ENCODE measurements at regions not wholly inside any gene's neighbourhood (a gene's known extent, or its start where the extent isn't known, plus 50 kb on each side); places are given as distances from the start of the nearest gene placed in this dataset.
"Not testable (repeated sequence)": the region's sequence is repeated elsewhere in the genome, so short reads cannot be mapped to it uniquely, and the experiment has no call there.

- no peak for DNase-seq (ENCODE audit: low read depth in 2 of 2)
Observed at GRCh38 chr12:127934409-127934808, 332.6 kb upstream of the TMEM132C start.

- DNase-seq (ENCODE audit: low read depth in 2 of 2): no peak
Observed at GRCh38 chr12:127936463-127936862, 330.5 kb upstream of the TMEM132C start.

GRCh38 chr12:127941332-127941731, 325.6 kb upstream of the TMEM132C start:
- DNase-seq (ENCODE audit: low read depth in 2 of 2): no peak

- DNase-seq (ENCODE audit: low read depth in 2 of 2): no peak
Observed at GRCh38 chr12:127942981-127943380, 324.0 kb upstream of the TMEM132C start.

GRCh38 chr12:127943481-127944210, 323.3 kb upstream of the TMEM132C start:
- no peak for DNase-seq (ENCODE audit: low read depth in 2 of 2)

- no peak for DNase-seq (ENCODE audit: low read depth in 2 of 2)
Observed at GRCh38 chr12:127944211-127944899, 322.6 kb upstream of the TMEM132C start.

GRCh38 chr12:127957001-127957660, 309.8 kb upstream of the TMEM132C start:
- no peak for DNase-seq (ENCODE audit: low read depth in 2 of 2)

GRCh38 chr12:127962303-127962702, 304.7 kb upstream of the TMEM132C start:
- no peak for DNase-seq (ENCODE audit: low read depth in 2 of 2)

GRCh38 chr12:127963933-127964332, 303.0 kb upstream of the TMEM132C start:
- no peak for DNase-seq (ENCODE audit: low read depth in 2 of 2)

- no peak for DNase-seq (ENCODE audit: low read depth in 2 of 2)
Observed at GRCh38 chr12:127964717-127965116, 302.3 kb upstream of the TMEM132C start.

- no peak for DNase-seq (ENCODE audit: low read depth in 2 of 2)
Observed at GRCh38 chr12:127966331-127966730, 300.6 kb upstream of the TMEM132C start.

- DNase-seq (ENCODE audit: low read depth in 2 of 2): no peak
Observed at GRCh38 chr12:127970491-127970890, 296.5 kb upstream of the TMEM132C start.

GRCh38 chr12:127980585-127980984, 286.4 kb upstream of the TMEM132C start:
- DNase-seq (ENCODE audit: low read depth in 2 of 2): no peak

GRCh38 chr12:127981875-127982274, 285.1 kb upstream of the TMEM132C start:
- DNase-seq (ENCODE audit: low read depth in 2 of 2): no peak

- DNase-seq (ENCODE audit: low read depth in 2 of 2): not testable (repeated sequence)
Observed at GRCh38 chr12:127983213-127983791, 283.7 kb upstream of the TMEM132C start.

GRCh38 chr12:127984386-127985055, 282.4 kb upstream of the TMEM132C start:
- no peak for DNase-seq (ENCODE audit: low read depth in 2 of 2)

GRCh38 chr12:127987199-127987901, 279.6 kb upstream of the TMEM132C start:
- DNase-seq (ENCODE audit: low read depth in 2 of 2): no peak

GRCh38 chr12:127991485-127991884, 275.5 kb upstream of the TMEM132C start:
- no peak for DNase-seq (ENCODE audit: low read depth in 2 of 2)

GRCh38 chr12:127998988-127999387, 268.0 kb upstream of the TMEM132C start:
- no peak for DNase-seq (ENCODE audit: low read depth in 2 of 2)

GRCh38 chr12:128004383-128004938, 262.5 kb upstream of the TMEM132C start:
- DNase-seq (ENCODE audit: low read depth in 2 of 2): no peak

GRCh38 chr12:128007250-128007649, 259.7 kb upstream of the TMEM132C start:
- DNase-seq (ENCODE audit: low read depth in 2 of 2): no peak
